ENCODE measurements at regions not wholly inside any gene's neighbourhood (a gene's known extent, or its start where the extent isn't known, plus 50 kb on each side); places are given as distances from the start of the nearest gene placed in this dataset.

- DNase-seq (ENCODE audit: low spot score): no peak
- no peak overlapping the region for H3K27ac ChIP-seq
- no peaks in the 10 kb centered on the region for H3K79me2 ChIP-seq
- 84% methylated on average over 4 of the region's 4 CpGs for WGBS (ENCODE audit: low lambda C conversion rate, missing lambda C conversion rate)
- H3K36me3 ChIP-seq (replicated peaks; ENCODE audit: insufficient read depth, low read depth): no peaks in the 10 kb centered on the region
- H3K4me1 ChIP-seq (ENCODE audit: insufficient read depth): no peaks in the 10 kb centered on the region
- H3K9me2 ChIP-seq (replicated peaks; ENCODE audit: insufficient read depth): no peaks in the 10 kb centered on the region
- no peak for TF ChIP-seq EZH2phosphoT487 (IDR thresholded peaks at IDR 0.05; ENCODE audit: low read depth, severe bottlenecking, unreplicated experiment)
- no peak for TF ChIP-seq EZH2 (IDR thresholded peaks at IDR 0.05; ENCODE audit: borderline replicate concordance)
- TF ChIP-seq, protein P1, sequence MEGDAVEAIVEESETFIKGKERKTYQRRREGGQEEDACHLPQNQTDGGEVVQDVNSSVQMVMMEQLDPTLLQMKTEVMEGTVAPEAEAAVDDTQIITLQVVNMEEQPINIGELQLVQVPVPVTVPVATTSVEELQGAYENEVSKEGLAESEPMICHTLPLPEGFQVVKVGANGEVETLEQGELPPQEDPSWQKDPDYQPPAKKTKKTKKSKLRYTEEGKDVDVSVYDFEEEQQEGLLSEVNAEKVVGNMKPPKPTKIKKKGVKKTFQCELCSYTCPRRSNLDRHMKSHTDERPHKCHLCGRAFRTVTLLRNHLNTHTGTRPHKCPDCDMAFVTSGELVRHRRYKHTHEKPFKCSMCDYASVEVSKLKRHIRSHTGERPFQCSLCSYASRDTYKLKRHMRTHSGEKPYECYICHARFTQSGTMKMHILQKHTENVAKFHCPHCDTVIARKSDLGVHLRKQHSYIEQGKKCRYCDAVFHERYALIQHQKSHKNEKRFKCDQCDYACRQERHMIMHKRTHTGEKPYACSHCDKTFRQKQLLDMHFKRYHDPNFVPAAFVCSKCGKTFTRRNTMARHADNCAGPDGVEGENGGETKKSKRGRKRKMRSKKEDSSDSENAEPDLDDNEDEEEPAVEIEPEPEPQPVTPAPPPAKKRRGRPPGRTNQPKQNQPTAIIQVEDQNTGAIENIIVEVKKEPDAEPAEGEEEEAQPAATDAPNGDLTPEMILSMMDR (IDR thresholded peaks at IDR 0.05; ENCODE audit: poor library complexity): no peak
- no peaks in the 10 kb centered on the region for H4K20me1 ChIP-seq (ENCODE audit: insufficient read depth, poor library complexity, severe bottlenecking)
- no peaks in the 10 kb centered on the region for H3K27me3 ChIP-seq
- H2AFZ ChIP-seq: no peak overlapping the region
- H3K4me2 ChIP-seq: no peak overlapping the region
- H3K4me3 ChIP-seq: no peak overlapping the region
- H3K9me3 ChIP-seq (ENCODE audit: low read depth): no peaks in the 10 kb centered on the region
These were observed 63.3 kb upstream of the ABCD2 start for GRCh38 chr12:39682689-39683477.

DNA sequence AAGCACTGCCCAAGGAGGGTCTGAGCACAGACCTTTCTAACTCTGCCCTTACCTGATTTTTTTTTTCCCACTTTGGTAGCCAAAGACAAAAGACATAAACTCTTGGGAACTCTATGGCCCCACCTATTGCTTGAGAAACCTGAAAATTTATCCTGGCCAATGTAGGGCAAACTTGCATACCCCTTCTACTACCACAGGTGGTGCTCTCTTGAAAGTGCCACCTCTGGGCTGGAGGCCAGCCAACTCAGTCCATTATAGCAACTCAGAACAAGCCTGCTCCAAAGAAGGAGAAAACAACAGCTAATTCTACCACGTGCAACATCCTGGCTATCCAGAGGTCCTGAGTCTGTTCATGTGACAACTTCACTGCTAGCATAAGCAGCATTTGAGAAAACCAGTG lies 55.7 kb upstream of the ABCD2 start:
- Histone ChIP-seq H3K9me2 (replicated peaks; ENCODE audit: insufficient read depth) (no peaks in the 10 kb centered on the region), H3K27ac (no peak overlapping the region), H3K27me3 (no peaks in the 10 kb centered on the region), H3K36me3 (replicated peaks; ENCODE audit: insufficient read depth, low read depth) (no peaks in the 10 kb centered on the region), H3K4me3 (no peak overlapping the region), H2AFZ (no peak overlapping the region), H4K20me1 (ENCODE audit: insufficient read depth, poor library complexity, severe bottlenecking) (no peaks in the 10 kb centered on the region), H3K9me3 (ENCODE audit: low read depth) (no peaks in the 10 kb centered on the region), H3K4me1 (ENCODE audit: insufficient read depth) (no peaks in the 10 kb centered on the region), H3K79me2 (no peaks in the 10 kb centered on the region), H3K4me2 (no peak overlapping the region)
- TF ChIP-seq EZH2 (IDR thresholded peaks at IDR 0.05; ENCODE audit: borderline replicate concordance) (no peak), EZH2phosphoT487 (IDR thresholded peaks at IDR 0.05; ENCODE audit: low read depth, severe bottlenecking, unreplicated experiment) (no peak)
- TF ChIP-seq, protein P1 (IDR thresholded peaks at IDR 0.05; ENCODE audit: poor library complexity): no peak
- 74% methylated on average over 1 of the region's 1 CpG for WGBS (ENCODE audit: low lambda C conversion rate, missing lambda C conversion rate)
- no peak for DNase-seq (ENCODE audit: low spot score)

DNA sequence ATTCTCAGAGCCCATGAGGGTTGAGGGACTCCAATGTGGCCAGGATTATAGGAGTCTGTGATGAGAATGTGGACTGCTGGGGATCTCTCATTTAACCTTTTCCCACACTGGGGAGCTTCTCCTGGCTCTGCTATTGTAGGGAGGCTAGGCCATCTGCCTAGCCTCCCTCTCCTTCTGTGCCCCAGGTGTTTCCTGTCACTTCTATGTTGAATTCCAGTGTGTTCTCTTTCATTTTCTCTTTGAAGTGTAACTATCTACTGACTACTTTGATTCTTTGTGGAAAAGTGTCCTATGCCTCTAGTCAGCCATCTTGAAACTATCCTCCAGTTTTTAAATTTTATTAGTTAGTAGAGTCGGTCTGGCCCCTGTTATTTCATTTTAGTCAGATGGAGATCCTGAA lies 53.4 kb upstream of the ABCD2 start:
- TF ChIP-seq EZH2phosphoT487 (IDR thresholded peaks at IDR 0.05; ENCODE audit: low read depth, severe bottlenecking, unreplicated experiment) (no peak), EZH2 (IDR thresholded peaks at IDR 0.05; ENCODE audit: borderline replicate concordance) (no peak)
- TF ChIP-seq, protein P1 (IDR thresholded peaks at IDR 0.05; ENCODE audit: poor library complexity): no peak
- H3K9me3 ChIP-seq (ENCODE audit: low read depth): no peaks in the 10 kb centered on the region
- H3K27me3 ChIP-seq: no peaks in the 10 kb centered on the region
- DNase-seq (ENCODE audit: low spot score): no peak
- no peaks in the 10 kb centered on the region for H4K20me1 ChIP-seq (ENCODE audit: insufficient read depth, poor library complexity, severe bottlenecking)
- no peak overlapping the region for H3K27ac ChIP-seq
- H3K4me2 ChIP-seq: no peak overlapping the region
- H3K4me1 ChIP-seq (ENCODE audit: insufficient read depth): no peaks in the 10 kb centered on the region
- H3K79me2 ChIP-seq: no peaks in the 10 kb centered on the region
- H3K9me2 ChIP-seq (replicated peaks; ENCODE audit: insufficient read depth): no peaks in the 10 kb centered on the region
- H3K4me3 ChIP-seq: no peak overlapping the region
- no peak overlapping the region for H2AFZ ChIP-seq
- 71% methylated on average over 1 of the region's 1 CpG for WGBS (ENCODE audit: low lambda C conversion rate, missing lambda C conversion rate)
- no peaks in the 10 kb centered on the region for H3K36me3 ChIP-seq (replicated peaks; ENCODE audit: insufficient read depth, low read depth)

Measured in hepatocyte (in vitro differentiated cells).